Osteocyte (in vitro differentiated cells): ENCODE measurements at regions not wholly inside any gene's neighbourhood (a gene's known extent, or its start where the extent isn't known, plus 50 kb on each side); places are given as distances from the start of the nearest gene placed in this dataset.

Experiments
- DNase-seq: peaks from one replicate; pipeline ENCODE4 v3.0.0; 2021; ENCODE audit warnings: mixed read lengths; ENCODE audit not compliant: unreplicated experiment; ENCODE audit errors: extremely low spot score
- H3K27ac Mint-ChIP-seq: one replicate; pipeline ENCODE4 v1.8.0; 2021; ENCODE audit warnings: mild to moderate bottlenecking, mixed read lengths; ENCODE audit not compliant: unreplicated experiment
- H3K27me3 Mint-ChIP-seq: one replicate; pipeline ENCODE4 v1.8.0; 2021; ENCODE audit warnings: mixed read lengths; ENCODE audit not compliant: unreplicated experiment
- H3K36me3 Mint-ChIP-seq: one replicate; pipeline ENCODE4 v1.8.0; 2021; ENCODE audit warnings: mixed read lengths; ENCODE audit not compliant: unreplicated experiment
- H3K4me1 Mint-ChIP-seq: one replicate; pipeline ENCODE4 v1.8.0; 2021; ENCODE audit warnings: mixed read lengths; ENCODE audit not compliant: unreplicated experiment
- H3K4me3 Mint-ChIP-seq: one replicate; pipeline ENCODE4 v1.8.0; 2021; ENCODE audit warnings: mild to moderate bottlenecking, moderate library complexity, mixed read lengths; ENCODE audit not compliant: unreplicated experiment
- H3K9me3 Mint-ChIP-seq: one replicate; pipeline ENCODE4 v1.8.0; 2021; ENCODE audit warnings: mixed read lengths; ENCODE audit not compliant: unreplicated experiment
- CTCF ChIP-seq: fragments of 200-600 bp; sonication (generic); IDR thresholded peaks from 2 replicates; pipeline ENCODE4 v1.5.0; 2021; ENCODE audit warnings: antibody characterized with exemption, mild to moderate bottlenecking, moderate library complexity

DNA sequence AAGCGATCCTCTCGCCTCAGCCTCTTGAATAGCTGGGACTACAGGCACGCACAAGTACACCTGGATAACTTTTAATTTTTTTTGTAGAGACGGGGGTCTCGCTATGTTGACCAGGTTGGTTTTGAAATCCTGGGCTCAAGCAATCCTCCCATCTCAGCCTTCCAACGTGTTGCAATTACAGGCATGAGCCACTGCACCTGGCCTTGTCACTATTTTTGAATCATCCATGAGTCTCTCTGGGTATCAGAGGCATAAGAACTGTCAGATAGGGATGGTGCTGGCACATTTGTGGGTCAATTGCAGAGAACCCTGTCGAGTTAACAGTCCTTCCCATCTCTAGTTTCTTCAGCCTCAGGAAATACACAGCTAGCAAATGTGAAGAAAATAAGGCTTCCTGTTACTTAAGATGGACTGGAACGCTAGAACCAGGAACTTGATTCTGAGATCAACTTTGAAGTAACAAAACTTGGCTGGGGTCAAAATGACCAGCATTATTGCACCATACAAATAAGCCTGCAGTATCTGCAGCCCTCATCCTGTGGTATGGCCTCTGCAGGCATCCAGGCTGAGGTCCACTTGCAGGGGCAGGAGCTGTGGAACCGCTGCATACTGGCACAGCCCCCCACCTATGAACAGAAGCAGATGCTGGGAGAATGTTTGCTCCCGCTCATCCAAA is 124.3 kb upstream of the GADD45A start:
- no peak overlapping the region for H3K27ac Mint-ChIP-seq
- H3K4me3 Mint-ChIP-seq: no peak overlapping the region
- no peaks in the 10 kb centered on the region for H3K36me3 Mint-ChIP-seq
- H3K4me1 Mint-ChIP-seq: peaks cover 11% of the 10 kb centered on the region
- no peak for DNase-seq
- no peaks in the 10 kb centered on the region for H3K27me3 Mint-ChIP-seq
- H3K9me3 Mint-ChIP-seq: no peaks in the 10 kb centered on the region
- no peak for TF ChIP-seq CTCF

DNA sequence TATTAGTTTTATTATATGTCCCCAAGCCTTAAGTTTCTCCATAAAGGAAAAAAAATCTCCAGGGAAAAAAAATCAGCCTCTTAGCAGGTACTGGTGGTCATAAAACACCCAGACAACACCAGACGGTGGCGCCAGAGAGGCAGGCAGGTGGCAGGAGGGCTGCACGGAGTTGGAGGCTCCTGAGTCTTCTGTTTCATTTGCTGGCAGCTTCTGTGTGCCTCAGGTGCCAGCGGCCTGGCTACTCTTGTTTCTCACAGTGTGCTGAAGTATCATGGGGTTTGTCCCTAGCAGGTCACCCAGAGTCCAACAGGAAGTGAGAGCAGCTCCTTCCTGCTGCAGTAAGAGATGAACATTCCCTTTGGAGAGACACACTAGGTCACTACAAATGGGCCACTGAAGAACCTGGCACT is 123.3 kb upstream of the GADD45A start:
- Mint-ChIP-seq H3K27ac (no peak overlapping the region), H3K27me3 (no peaks in the 10 kb centered on the region), H3K4me3 (no peak overlapping the region), H3K36me3 (no peaks in the 10 kb centered on the region), H3K4me1 (peaks cover 9% of the 10 kb centered on the region), H3K9me3 (no peaks in the 10 kb centered on the region)
- peak; percentile 93 for TF ChIP-seq CTCF
- DNase-seq: peak; percentile 94

GRCh38 chr1:67563684-67564083 is 121.3 kb upstream of the GADD45A start:
- H3K27me3 Mint-ChIP-seq: no peaks in the 10 kb centered on the region
- no peak overlapping the region for H3K27ac Mint-ChIP-seq
- H3K36me3 Mint-ChIP-seq: no peaks in the 10 kb centered on the region
- no peak for DNase-seq
- peaks cover 8% of the 10 kb centered on the region for H3K4me1 Mint-ChIP-seq
- TF ChIP-seq CTCF: no peak
- no peaks in the 10 kb centered on the region for H3K9me3 Mint-ChIP-seq
- H3K4me3 Mint-ChIP-seq: no peak overlapping the region

- DNase-seq: no peak
- Mint-ChIP-seq H3K27ac (no peak overlapping the region), H3K4me1 (peaks cover 6% of the 10 kb centered on the region), H3K36me3 (no peaks in the 10 kb centered on the region), H3K9me3 (no peaks in the 10 kb centered on the region), H3K4me3 (no peak overlapping the region), H3K27me3 (no peaks in the 10 kb centered on the region)
- TF ChIP-seq CTCF: no peak
Observed at GRCh38 chr1:67564193-67564592, 120.8 kb upstream of the GADD45A start.

- Mint-ChIP-seq H3K27ac (no peak overlapping the region), H3K4me1 (peaks cover 4% of the 10 kb centered on the region), H3K9me3 (no peaks in the 10 kb centered on the region), H3K4me3 (no peak overlapping the region), H3K27me3 (no peaks in the 10 kb centered on the region), H3K36me3 (no peaks in the 10 kb centered on the region)
- no peak for TF ChIP-seq CTCF
- DNase-seq: no peak
Observed at GRCh38 chr1:67566803-67567377, 118.1 kb upstream of the GADD45A start.
